PC-3 (cell line): ENCODE measurements at regions not wholly inside any gene's neighbourhood (a gene's known extent, or its start where the extent isn't known, plus 50 kb on each side); places are given as distances from the start of the nearest gene placed in this dataset.

Experiments used
- ATAC-seq: fragments of 200-7000 bp; cut with Tn5 transposase; 2 replicates; pipeline ENCODE4 v1.9.1; 2020; ENCODE audit warnings: mild to moderate bottlenecking, moderate library complexity
- BruUV-seq: library from RNA; stranded (reverse); fragments of 400-500 nt; replicated peaks from 2 replicates; lab custom pipeline; 2021; lab: Mats Ljungman, UMichigan
- CTCF ChIA-PET: fragments of 300-600 bp; sonication (Branson Sonifier 250); formaldehyde crosslinking; loops from one replicate; lab custom pipeline; 2022; ENCODE audit warnings: antibody characterized with exemption; lab: Charles Lee
- POLR2A ChIA-PET: fragments of 300-600 bp; sonication (Branson Sonifier 250); formaldehyde crosslinking; loops from one replicate; lab custom pipeline; 2022; ENCODE audit warnings: antibody characterized with exemption; ENCODE audit not compliant: unreplicated experiment; lab: Charles Lee
- DNase-seq: peaks from one replicate; pipeline ENCODE4 v3.0.0-alpha.2; 2015
- H2AFZ ChIP-seq: fragments of 300-600 bp; sonication (generic); 2 replicates; pipeline ENCODE4 v1.6.0; 2016; ENCODE audit warnings: antibody characterized with exemption, low read length
- H3F3A ChIP-seq: fragments of 300-600 bp; sonication (generic); one replicate; pipeline ENCODE4 v1.6.0; 2017; ENCODE audit warnings: antibody characterized with exemption, low read length, control low read depth, mild to moderate bottlenecking; ENCODE audit not compliant: unreplicated experiment
- H3K27ac ChIP-seq: fragments of 300-600 bp; sonication (generic); 2 replicates; pipeline ENCODE4 v1.5.1; 2016; ENCODE audit warnings: mild to moderate bottlenecking, low read length
- H3K27me3 ChIP-seq: fragments of 300-600 bp; sonication (generic); 2 replicates; pipeline ENCODE4 v1.6.1; 2016; ENCODE audit warnings: low read length, mixed read lengths
- H3K36me3 ChIP-seq: fragments of 300-600 bp; sonication (generic); 2 replicates; pipeline ENCODE4 v1.6.1; 2016; ENCODE audit warnings: low read depth, mixed run types, low read length, mixed read lengths
- H3K4me1 ChIP-seq: fragments of 300-600 bp; sonication (generic); 2 replicates; pipeline ENCODE4 v1.5.1; 2016; ENCODE audit warnings: low read length; ENCODE audit not compliant: insufficient read depth
- H3K4me2 ChIP-seq: fragments of 300-600 bp; sonication (generic); 2 replicates; pipeline ENCODE4 v1.6.0; 2016; ENCODE audit warnings: low read length
- H3K4me3 ChIP-seq: fragments of 300-600 bp; sonication (generic); 2 replicates; pipeline ENCODE4 v1.5.1; 2016; ENCODE audit warnings: mild to moderate bottlenecking, low read length, mixed read lengths
- H3K79me2 ChIP-seq: fragments of 300-600 bp; sonication (generic); 2 replicates; pipeline ENCODE4 v1.6.1; 2017; ENCODE audit warnings: low read length, mixed read lengths
- H3K9ac ChIP-seq: fragments of 300-600 bp; sonication (generic); 2 replicates; pipeline ENCODE4 v1.6.0; 2016; ENCODE audit warnings: mild to moderate bottlenecking, low read length
- H3K9me2 ChIP-seq: fragments of 300-600 bp; sonication (generic); replicated peaks from 2 replicates; pipeline ENCODE4 v1.6.1; 2016; ENCODE audit warnings: mixed run types, low read length, mixed read lengths
- H3K9me3 ChIP-seq: fragments of 300-600 bp; sonication (generic); 2 replicates; pipeline ENCODE4 v1.6.1; 2016; ENCODE audit warnings: low read length, mixed read lengths
- H4K20me1 ChIP-seq: fragments of 300-600 bp; sonication (generic); 2 replicates; pipeline ENCODE4 v1.6.1; 2016; ENCODE audit warnings: low read length, mixed read lengths
- EZH2 ChIP-seq: fragments of 300-600 bp; sonication (generic); IDR thresholded peaks from one replicate; pipeline ENCODE4 v1.6.1; 2017; ENCODE audit warnings: antibody characterized with exemption, mild to moderate bottlenecking, low read length; ENCODE audit not compliant: unreplicated experiment
- EZH2phosphoT487 ChIP-seq: fragments of 300-600 bp; sonication (generic); IDR thresholded peaks from 2 replicates; pipeline ENCODE4 v1.6.1; 2018; ENCODE audit warnings: mild to moderate bottlenecking, antibody characterized with exemption, low read length, borderline replicate concordance
- intact Hi-C: fragments of 100-400 bp; cut with micrococcal nuclease; formaldehyde crosslinking; loops from 2 replicates; pipeline ENCODE4 v1.9.0; 2023
- TF ChIP-seq, protein P1 (sequence below): fragments of 300-600 bp; sonication (generic); conservative IDR thresholded peaks from 2 replicates; pipeline ENCODE4 v1.5.1; 2017; ENCODE audit warnings: antibody characterized with exemption, low read depth, mild to moderate bottlenecking, low read length

DNA sequence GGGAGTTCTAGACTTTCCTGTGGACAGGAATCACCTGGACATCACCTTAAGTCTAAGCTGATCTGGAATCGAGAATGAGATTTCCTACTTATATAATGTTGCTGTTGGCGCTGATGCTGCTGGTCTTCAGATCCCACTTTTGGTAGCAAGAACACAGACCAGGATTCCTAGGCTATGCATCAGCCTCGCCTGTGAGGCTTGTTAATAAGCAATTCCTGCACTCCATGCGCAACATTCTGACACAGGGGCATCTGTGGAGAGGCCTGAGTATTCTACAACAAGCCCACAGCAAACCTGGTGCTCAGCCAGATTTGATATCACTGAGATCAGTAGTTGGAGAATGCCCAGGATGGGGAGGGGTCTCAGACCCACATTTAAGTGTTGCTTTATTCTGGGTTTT lies 52.0 kb upstream of the TRIM26 start:
- H3K36me3 ChIP-seq: no peaks in the 10 kb centered on the region
- H3K27ac ChIP-seq: no peak overlapping the region
- peaks cover 17% of the 10 kb centered on the region for H3K4me1 ChIP-seq
- no peak overlapping the region for H3K4me3 ChIP-seq
- no peaks in the 10 kb centered on the region for H3K79me2 ChIP-seq
- intact Hi-C loops: no loop called here
- DNase-seq (no peak), ATAC-seq (no peak)
- no peaks in the 10 kb centered on the region for H3K27me3 ChIP-seq
- ChIA-PET CTCF (no interaction called here), POLR2A (no interaction called here)
- H3F3A ChIP-seq: no peaks in the 10 kb centered on the region
- no peak overlapping the region for H2AFZ ChIP-seq
- no peak overlapping the region for H3K4me2 ChIP-seq
- H4K20me1 ChIP-seq: no peaks in the 10 kb centered on the region
- TF ChIP-seq, protein P1, sequence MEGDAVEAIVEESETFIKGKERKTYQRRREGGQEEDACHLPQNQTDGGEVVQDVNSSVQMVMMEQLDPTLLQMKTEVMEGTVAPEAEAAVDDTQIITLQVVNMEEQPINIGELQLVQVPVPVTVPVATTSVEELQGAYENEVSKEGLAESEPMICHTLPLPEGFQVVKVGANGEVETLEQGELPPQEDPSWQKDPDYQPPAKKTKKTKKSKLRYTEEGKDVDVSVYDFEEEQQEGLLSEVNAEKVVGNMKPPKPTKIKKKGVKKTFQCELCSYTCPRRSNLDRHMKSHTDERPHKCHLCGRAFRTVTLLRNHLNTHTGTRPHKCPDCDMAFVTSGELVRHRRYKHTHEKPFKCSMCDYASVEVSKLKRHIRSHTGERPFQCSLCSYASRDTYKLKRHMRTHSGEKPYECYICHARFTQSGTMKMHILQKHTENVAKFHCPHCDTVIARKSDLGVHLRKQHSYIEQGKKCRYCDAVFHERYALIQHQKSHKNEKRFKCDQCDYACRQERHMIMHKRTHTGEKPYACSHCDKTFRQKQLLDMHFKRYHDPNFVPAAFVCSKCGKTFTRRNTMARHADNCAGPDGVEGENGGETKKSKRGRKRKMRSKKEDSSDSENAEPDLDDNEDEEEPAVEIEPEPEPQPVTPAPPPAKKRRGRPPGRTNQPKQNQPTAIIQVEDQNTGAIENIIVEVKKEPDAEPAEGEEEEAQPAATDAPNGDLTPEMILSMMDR: no peak
- TF ChIP-seq EZH2 (no peak), EZH2phosphoT487 (no peak)
- no TSS peak for BruUV-seq
- no peak overlapping the region for H3K9ac ChIP-seq
- no peaks in the 10 kb centered on the region for H3K9me2 ChIP-seq
- H3K9me3 ChIP-seq: no peaks in the 10 kb centered on the region

DNA sequence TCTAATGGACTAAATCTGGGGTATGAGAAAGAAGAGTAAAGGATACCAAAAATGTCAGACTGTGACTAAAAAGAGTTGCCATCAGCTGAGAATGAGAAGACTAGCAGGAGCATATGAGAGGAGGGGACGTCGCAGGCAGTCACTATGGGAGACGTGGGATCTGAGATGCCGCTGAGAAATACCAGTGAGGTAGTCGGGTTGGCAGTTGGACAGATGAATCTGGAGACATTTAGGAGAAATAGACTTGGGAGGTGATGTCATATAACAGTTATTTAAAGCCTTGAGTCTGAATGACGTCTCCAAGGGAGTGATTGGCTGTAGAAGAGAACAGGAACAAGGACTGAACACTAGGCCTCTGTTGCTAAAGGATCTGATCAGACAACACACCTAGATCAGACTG lies 51.5 kb upstream of the TRIM26 start:
- TF ChIP-seq EZH2 (no peak), EZH2phosphoT487 (no peak)
- TF ChIP-seq, protein P1: no peak
- H3K36me3 ChIP-seq: no peaks in the 10 kb centered on the region
- H3K4me1 ChIP-seq: peaks cover 21% of the 10 kb centered on the region
- no TSS peak for BruUV-seq
- H3K4me2 ChIP-seq: no peak overlapping the region
- H3K9ac ChIP-seq: no peak overlapping the region
- no peaks in the 10 kb centered on the region for H3K27me3 ChIP-seq
- no peak for DNase-seq
- no peak overlapping the region for H3K27ac ChIP-seq
- H2AFZ ChIP-seq: no peak overlapping the region
- H3K9me2 ChIP-seq: no peaks in the 10 kb centered on the region
- H3K79me2 ChIP-seq: no peaks in the 10 kb centered on the region
- POLR2A ChIA-PET: no interaction called here
- no peaks in the 10 kb centered on the region for H3F3A ChIP-seq
- no peaks in the 10 kb centered on the region for H4K20me1 ChIP-seq
- H3K9me3 ChIP-seq: no peaks in the 10 kb centered on the region
- no peak for ATAC-seq
- CTCF ChIA-PET: no interaction called here
- intact Hi-C loops: no loop called here
- no peak overlapping the region for H3K4me3 ChIP-seq

DNA sequence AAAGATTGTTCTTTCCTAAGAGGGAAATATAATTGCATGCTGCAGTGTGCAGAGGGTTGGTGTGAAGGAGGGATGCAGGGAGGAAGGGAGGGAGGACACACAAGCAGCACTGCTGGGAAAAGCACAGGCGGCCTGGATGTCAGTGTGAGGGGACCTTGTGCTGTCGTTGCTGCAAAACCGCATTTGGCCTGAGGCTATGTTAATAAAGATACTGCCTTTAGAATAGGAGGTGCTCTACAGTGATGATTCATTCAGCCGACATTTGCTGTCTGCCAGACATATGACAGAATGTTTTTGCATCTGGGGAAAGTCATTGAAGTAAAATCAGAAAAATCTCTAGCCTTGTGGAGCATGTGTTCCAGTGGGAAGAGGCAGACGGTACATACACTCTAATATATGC lies 50.5 kb upstream of the TRIM26 start:
- CTCF ChIA-PET: no interaction called here
- ATAC-seq: peak; percentile 72

More for the DNA sequence above, 50.5 kb upstream of the TRIM26 start:
- intact Hi-C loops: no loop called here
- peak; percentile 95 for DNase-seq
- Histone ChIP-seq H3K9me3 (no peaks in the 10 kb centered on the region), H3K27me3 (no peaks in the 10 kb centered on the region), H3K4me1 (peaks cover 25% of the 10 kb centered on the region), H3K4me2 (peak overlapping the region; percentile 9), H3K9me2 (no peaks in the 10 kb centered on the region), H3K79me2 (no peaks in the 10 kb centered on the region), H3K27ac (no peak overlapping the region), H3F3A (no peaks in the 10 kb centered on the region), H3K36me3 (no peaks in the 10 kb centered on the region), H2AFZ (no peak overlapping the region), H3K9ac (no peak overlapping the region), H4K20me1 (no peaks in the 10 kb centered on the region), H3K4me3 (no peak overlapping the region)
- BruUV-seq: no TSS peak
- POLR2A ChIA-PET: no interaction called here
- TF ChIP-seq, protein P1: no peak
- TF ChIP-seq EZH2phosphoT487: no peak
- TF ChIP-seq EZH2: no peak
